IPS DF 6.9 (cell line): ENCODE measurements at regions not wholly inside any gene's neighbourhood (a gene's known extent, or its start where the extent isn't known, plus 50 kb on each side); places are given as distances from the start of the nearest gene placed in this dataset.

ENCODE experiments used
- DNase-seq: peaks from one replicate; pipeline ENCODE4 v3.0.0-alpha.2; 2013; ENCODE audit warnings: low read depth, low spot score
- H3K27ac ChIP-seq: one replicate; pipeline ENCODE4 v1.5.1; 2013; ENCODE audit warnings: low read length, control low read depth
- H3K27me3 ChIP-seq: 2 replicates; pipeline ENCODE4 v1.6.1; 2013; ENCODE audit warnings: mild to moderate bottlenecking, low read length; ENCODE audit not compliant: control insufficient read depth, insufficient read depth
- H3K36me3 ChIP-seq: 2 replicates; pipeline ENCODE4 v1.6.1; 2013; ENCODE audit warnings: low read length; ENCODE audit not compliant: control insufficient read depth, insufficient read depth
- H3K4me1 ChIP-seq: 2 replicates; pipeline ENCODE4 v1.6.1; 2013; ENCODE audit warnings: low read length; ENCODE audit not compliant: control insufficient read depth, insufficient read depth
- H3K4me3 ChIP-seq: 2 replicates; pipeline ENCODE4 v1.5.1; 2013; ENCODE audit warnings: mild to moderate bottlenecking, low read length
- H3K9me3 ChIP-seq: 2 replicates; pipeline ENCODE4 v1.6.1; 2013; ENCODE audit warnings: low read length, inconsistent platforms; ENCODE audit not compliant: control insufficient read depth, insufficient read depth
- WGBS: extraction: QIAGEN DNeasy Blood & Tissue Kit; methylation state at CpG from one replicate; pipeline ENCODE4 v1.1.7; 2013; ENCODE audit warnings: mixed read lengths, missing lambda C conversion rate; ENCODE audit not compliant: insufficient read length, insufficient coverage; 5-methylcytosine and 5-hydroxymethylcytosine counted together

GRCh38 chr6:76703786-76704185, 631.3 kb upstream of the IMPG1 start:
- H3K4me1 ChIP-seq, result no peaks in the 10 kb centered on the region
- H3K36me3 ChIP-seq, result no peaks in the 10 kb centered on the region
- no peaks in the 10 kb centered on the region for H3K9me3 ChIP-seq
- no peak for DNase-seq
- H3K4me3 ChIP-seq, result no peak overlapping the region
- WGBS, result no CpG with 5 or more reads among the region's 1 CpG
- H3K27ac ChIP-seq, result no peak overlapping the region
- no peaks in the 10 kb centered on the region for H3K27me3 ChIP-seq

GRCh38 chr6:76703285-76703684, 630.8 kb upstream of the IMPG1 start:
- Histone ChIP-seq H3K27me3 (no peaks in the 10 kb centered on the region), H3K9me3 (no peaks in the 10 kb centered on the region), H3K4me3 (no peak overlapping the region), H3K36me3 (no peaks in the 10 kb centered on the region), H3K27ac (no peak overlapping the region), H3K4me1 (no peaks in the 10 kb centered on the region)
- WGBS, result no CpG with 5 or more reads among the region's 2 CpGs
- no peak for DNase-seq

- Histone ChIP-seq H3K27me3 (no peaks in the 10 kb centered on the region), H3K4me1 (no peaks in the 10 kb centered on the region), H3K27ac (no peak overlapping the region), H3K9me3 (no peaks in the 10 kb centered on the region), H3K4me3 (no peak overlapping the region), H3K36me3 (no peaks in the 10 kb centered on the region)
- whole genome bisulfite sequencing, result no CpG with 5 or more reads among the region's 1 CpG
- DNase-seq, result no peak
These were observed 629.7 kb upstream of the IMPG1 start for GRCh38 chr6:76702187-76702586.

- DNase-seq, result no peak
- Histone ChIP-seq H3K27ac (no peak overlapping the region), H3K36me3 (no peaks in the 10 kb centered on the region), H3K4me3 (no peak overlapping the region), H3K4me1 (no peaks in the 10 kb centered on the region), H3K27me3 (no peaks in the 10 kb centered on the region), H3K9me3 (no peaks in the 10 kb centered on the region)
- WGBS, result no CpG with 5 or more reads among the region's 3 CpGs
These were observed 629.1 kb upstream of the IMPG1 start for GRCh38 chr6:76701610-76702009.

- H3K36me3 ChIP-seq, result no peaks in the 10 kb centered on the region
- DNase-seq, result no peak
- no peaks in the 10 kb centered on the region for H3K9me3 ChIP-seq
- H3K27me3 ChIP-seq, result no peaks in the 10 kb centered on the region
- H3K27ac ChIP-seq, result no peak overlapping the region
- WGBS, result no CpG with 5 or more reads among the region's 2 CpGs
- no peak overlapping the region for H3K4me3 ChIP-seq
- no peaks in the 10 kb centered on the region for H3K4me1 ChIP-seq
These were observed 625.1 kb upstream of the IMPG1 start for GRCh38 chr6:76697585-76697984.

GRCh38 chr6:76694795-76695194, 622.3 kb upstream of the IMPG1 start:
- Histone ChIP-seq H3K4me3 (no peak overlapping the region), H3K27me3 (no peaks in the 10 kb centered on the region), H3K36me3 (no peaks in the 10 kb centered on the region), H3K27ac (no peak overlapping the region), H3K4me1 (no peaks in the 10 kb centered on the region), H3K9me3 (no peaks in the 10 kb centered on the region)
- whole genome bisulfite sequencing, result no CpG with 5 or more reads among the region's 1 CpG
- DNase-seq, result no peak

- peaks cover 3% of the 10 kb centered on the region for H3K4me1 ChIP-seq
- H3K4me3 ChIP-seq, result no peak overlapping the region
- H3K36me3 ChIP-seq, result no peaks in the 10 kb centered on the region
- peak; percentile 63 for DNase-seq
- WGBS, result no CpG with 5 or more reads among the region's 5 CpGs
- no peak overlapping the region for H3K27ac ChIP-seq
- no peaks in the 10 kb centered on the region for H3K9me3 ChIP-seq
- H3K27me3 ChIP-seq, result no peaks in the 10 kb centered on the region
These were observed 612.4 kb upstream of the IMPG1 start for GRCh38 chr6:76684875-76685274.

GRCh38 chr6:76683985-76684384, 611.5 kb upstream of the IMPG1 start:
- H3K4me1 ChIP-seq, result peaks cover 3% of the 10 kb centered on the region
- H3K4me3 ChIP-seq, result no peak overlapping the region
- no peaks in the 10 kb centered on the region for H3K36me3 ChIP-seq
- DNase-seq, result no peak
- WGBS, result no CpG with 5 or more reads among the region's 2 CpGs
- no peak overlapping the region for H3K27ac ChIP-seq
- H3K9me3 ChIP-seq, result no peaks in the 10 kb centered on the region
- no peaks in the 10 kb centered on the region for H3K27me3 ChIP-seq

- Histone ChIP-seq H3K27me3 (no peaks in the 10 kb centered on the region), H3K4me1 (peaks cover 3% of the 10 kb centered on the region), H3K27ac (no peak overlapping the region), H3K36me3 (no peaks in the 10 kb centered on the region), H3K9me3 (no peaks in the 10 kb centered on the region), H3K4me3 (no peak overlapping the region)
- no peak for DNase-seq
- no CpG with 5 or more reads among the region's 1 CpG for WGBS
These were observed 610.4 kb upstream of the IMPG1 start for GRCh38 chr6:76682842-76683241.

GRCh38 chr6:76681781-76682180, 609.3 kb upstream of the IMPG1 start:
- no peaks in the 10 kb centered on the region for H3K27me3 ChIP-seq
- no peak for DNase-seq
- H3K27ac ChIP-seq, result no peak overlapping the region
- no peaks in the 10 kb centered on the region for H3K9me3 ChIP-seq
- H3K4me1 ChIP-seq, result peaks cover 3% of the 10 kb centered on the region
- no peaks in the 10 kb centered on the region for H3K36me3 ChIP-seq
- no peak overlapping the region for H3K4me3 ChIP-seq

GRCh38 chr6:76677017-76677416, 604.6 kb upstream of the IMPG1 start:
- no peak overlapping the region for H3K4me3 ChIP-seq
- no peak overlapping the region for H3K27ac ChIP-seq
- no peaks in the 10 kb centered on the region for H3K27me3 ChIP-seq
- no CpG with 5 or more reads among the region's 2 CpGs for WGBS
- no peaks in the 10 kb centered on the region for H3K9me3 ChIP-seq
- no peaks in the 10 kb centered on the region for H3K4me1 ChIP-seq
- no peaks in the 10 kb centered on the region for H3K36me3 ChIP-seq
- no peak for DNase-seq
